Ovary (tissue), 3 donors: ENCODE measurements at regions not wholly inside any gene's neighbourhood (a gene's known extent, or its start where the extent isn't known, plus 50 kb on each side); places are given as distances from the start of the nearest gene placed in this dataset.

Source experiments
- POLR2A ChIP-seq: fragments of 450-650 bp; IDR thresholded peaks from one replicate; pipeline ENCODE4 v1.6.1; 2017; ENCODE audit warnings: antibody characterized with exemption, mild to moderate bottlenecking, moderate library complexity
- TF ChIP-seq, protein P1 (sequence below), 3 donors: fragments of 450-650 bp in 2 of 3; fragments of 200-600 bp in 1 of 3; IDR thresholded peaks; one replicate each; pipeline versions ENCODE4 v1.5.1 to v1.8.0; 2016 to 2022; ENCODE audit warnings: antibody characterized with exemption in 3 of 3, mild to moderate bottlenecking in 1 of 3
- donor health status: DM: no; HTN: no; CAD: no.

DNA sequence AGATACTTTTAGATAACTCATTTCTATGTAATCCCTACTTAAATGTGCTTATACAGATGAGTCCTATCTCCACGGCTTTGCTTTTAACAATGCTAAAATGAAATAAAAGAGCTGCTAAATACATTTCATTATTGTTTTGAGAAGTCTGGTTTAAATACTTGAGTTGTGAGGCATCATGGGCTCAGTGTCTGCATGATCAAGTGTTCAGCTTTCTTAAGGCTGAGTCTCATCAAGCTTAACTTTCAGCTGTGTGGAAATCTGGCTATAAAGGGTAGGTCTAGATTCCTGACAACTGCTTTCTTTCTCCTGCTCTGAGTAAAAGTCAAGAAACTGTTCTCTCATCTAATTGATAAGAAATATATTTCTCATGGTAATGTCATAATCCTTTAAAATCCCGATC is 235.4 kb downstream of the FSCB start:
- TF ChIP-seq, protein P1, sequence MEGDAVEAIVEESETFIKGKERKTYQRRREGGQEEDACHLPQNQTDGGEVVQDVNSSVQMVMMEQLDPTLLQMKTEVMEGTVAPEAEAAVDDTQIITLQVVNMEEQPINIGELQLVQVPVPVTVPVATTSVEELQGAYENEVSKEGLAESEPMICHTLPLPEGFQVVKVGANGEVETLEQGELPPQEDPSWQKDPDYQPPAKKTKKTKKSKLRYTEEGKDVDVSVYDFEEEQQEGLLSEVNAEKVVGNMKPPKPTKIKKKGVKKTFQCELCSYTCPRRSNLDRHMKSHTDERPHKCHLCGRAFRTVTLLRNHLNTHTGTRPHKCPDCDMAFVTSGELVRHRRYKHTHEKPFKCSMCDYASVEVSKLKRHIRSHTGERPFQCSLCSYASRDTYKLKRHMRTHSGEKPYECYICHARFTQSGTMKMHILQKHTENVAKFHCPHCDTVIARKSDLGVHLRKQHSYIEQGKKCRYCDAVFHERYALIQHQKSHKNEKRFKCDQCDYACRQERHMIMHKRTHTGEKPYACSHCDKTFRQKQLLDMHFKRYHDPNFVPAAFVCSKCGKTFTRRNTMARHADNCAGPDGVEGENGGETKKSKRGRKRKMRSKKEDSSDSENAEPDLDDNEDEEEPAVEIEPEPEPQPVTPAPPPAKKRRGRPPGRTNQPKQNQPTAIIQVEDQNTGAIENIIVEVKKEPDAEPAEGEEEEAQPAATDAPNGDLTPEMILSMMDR (IDR thresholded peaks at IDR 0.05) = no peak
- TF ChIP-seq POLR2A = no peak
